HG02840 (cell line): ENCODE measurements at regions not wholly inside any gene's neighbourhood (a gene's known extent, or its start where the extent isn't known, plus 50 kb on each side); places are given as distances from the start of the nearest gene placed in this dataset.
"Not testable (repeated sequence)": the region's sequence is repeated elsewhere in the genome, so short reads cannot be mapped to it uniquely, and the experiment has no call there.

Source experiments
- ATAC-seq: cut with Tn5 transposase; IDR thresholded peaks from one replicate; pipeline ENCODE4 v1.9.1; 2021; ENCODE audit warnings: mild to moderate bottlenecking, moderate library complexity, moderate number of reproducible peaks; ENCODE audit not compliant: unreplicated experiment, low FRiP score

GRCh38 chr4:11069581-11070211 lies 359.0 kb downstream of the HS3ST1 start:
- ATAC-seq: no peak

- ATAC-seq: no peak
These were observed 359.6 kb downstream of the HS3ST1 start for GRCh38 chr4:11069083-11069482.

- ATAC-seq: not testable (repeated sequence)
These were observed 362.1 kb downstream of the HS3ST1 start for GRCh38 chr4:11066584-11066983.

GRCh38 chr4:11060637-11061036 lies 368.1 kb downstream of the HS3ST1 start:
- ATAC-seq: not testable (repeated sequence)

- ATAC-seq: not testable (repeated sequence)
These were observed 370.4 kb upstream of the CLNK start for GRCh38 chr4:11054937-11055336.

- ATAC-seq: no peak
These were observed 369.1 kb upstream of the CLNK start for GRCh38 chr4:11053601-11054220.

- no peak for ATAC-seq
These were observed 366.6 kb upstream of the CLNK start for GRCh38 chr4:11051181-11051580.

- no peak for ATAC-seq
These were observed 366.2 kb upstream of the CLNK start for GRCh38 chr4:11050766-11051165.

GRCh38 chr4:11049001-11049400 lies 364.4 kb upstream of the CLNK start:
- no peak for ATAC-seq

GRCh38 chr4:11042760-11043159 lies 358.2 kb upstream of the CLNK start:
- no peak for ATAC-seq

- no peak for ATAC-seq
These were observed 355.1 kb upstream of the CLNK start for GRCh38 chr4:11039634-11040131.

- no peak for ATAC-seq
These were observed 354.4 kb upstream of the CLNK start for GRCh38 chr4:11038926-11039325.

- no peak for ATAC-seq
These were observed 353.1 kb upstream of the CLNK start for GRCh38 chr4:11037637-11038036.

GRCh38 chr4:11028334-11028733 lies 343.8 kb upstream of the CLNK start:
- ATAC-seq: no peak

GRCh38 chr4:11021333-11021732 lies 336.8 kb upstream of the CLNK start:
- no peak for ATAC-seq

GRCh38 chr4:11019451-11020240 lies 335.1 kb upstream of the CLNK start:
- no peak for ATAC-seq

- ATAC-seq: no peak
These were observed 329.6 kb upstream of the CLNK start for GRCh38 chr4:11014199-11014598.

- no peak for ATAC-seq
These were observed 328.6 kb upstream of the CLNK start for GRCh38 chr4:11013094-11013664.

GRCh38 chr4:11011249-11011648 lies 326.7 kb upstream of the CLNK start:
- no peak for ATAC-seq

GRCh38 chr4:11010624-11011023 lies 326.1 kb upstream of the CLNK start:
- no peak for ATAC-seq

- no peak for ATAC-seq
These were observed 324.7 kb upstream of the CLNK start for GRCh38 chr4:11009281-11009680.
